GM12873 (cell line): ENCODE measurements at regions not wholly inside any gene's neighbourhood (a gene's known extent, or its start where the extent isn't known, plus 50 kb on each side); places are given as distances from the start of the nearest gene placed in this dataset.

Experiments used
- TF ChIP-seq, protein P1 (sequence below): IDR thresholded peaks from 2 replicates; pipeline ENCODE4 v1.5.1; 2012; ENCODE audit warnings: low read depth, mild to moderate bottlenecking, moderate library complexity, low read length, control low read depth; ENCODE audit not compliant: insufficient read depth; ENCODE audit errors: missing control alignments

DNA sequence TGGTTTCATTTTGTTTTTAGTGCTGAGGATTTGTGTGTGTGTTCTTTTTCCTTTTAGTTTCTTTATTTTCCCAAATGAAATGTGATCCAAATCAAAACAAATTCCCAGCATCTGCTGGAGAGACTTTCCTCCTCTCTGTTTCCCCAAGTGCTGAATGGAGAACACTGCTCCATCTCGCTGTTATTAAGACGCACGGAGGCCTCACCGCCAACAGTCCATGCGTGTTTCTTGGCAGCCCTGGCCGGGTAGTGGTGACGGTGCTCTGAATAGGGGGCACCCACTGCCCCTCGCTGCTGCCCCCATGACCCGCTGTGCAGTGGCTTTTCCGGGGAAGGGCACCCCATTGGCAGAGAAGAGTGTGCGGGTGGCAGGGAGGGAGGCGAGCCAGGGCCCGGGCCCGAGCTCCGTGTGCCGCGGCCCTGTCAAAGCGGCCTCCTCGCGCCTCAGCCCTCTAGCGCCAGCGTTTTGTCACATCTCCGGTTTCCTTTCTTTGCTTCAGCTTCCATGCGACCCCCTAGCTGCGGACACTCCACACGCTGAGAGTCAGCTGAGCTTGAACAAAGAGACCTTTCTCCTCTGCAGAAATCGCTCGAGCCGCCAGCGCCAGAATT, 473.7 kb upstream of the SALL3 start:
- TF ChIP-seq, protein P1, sequence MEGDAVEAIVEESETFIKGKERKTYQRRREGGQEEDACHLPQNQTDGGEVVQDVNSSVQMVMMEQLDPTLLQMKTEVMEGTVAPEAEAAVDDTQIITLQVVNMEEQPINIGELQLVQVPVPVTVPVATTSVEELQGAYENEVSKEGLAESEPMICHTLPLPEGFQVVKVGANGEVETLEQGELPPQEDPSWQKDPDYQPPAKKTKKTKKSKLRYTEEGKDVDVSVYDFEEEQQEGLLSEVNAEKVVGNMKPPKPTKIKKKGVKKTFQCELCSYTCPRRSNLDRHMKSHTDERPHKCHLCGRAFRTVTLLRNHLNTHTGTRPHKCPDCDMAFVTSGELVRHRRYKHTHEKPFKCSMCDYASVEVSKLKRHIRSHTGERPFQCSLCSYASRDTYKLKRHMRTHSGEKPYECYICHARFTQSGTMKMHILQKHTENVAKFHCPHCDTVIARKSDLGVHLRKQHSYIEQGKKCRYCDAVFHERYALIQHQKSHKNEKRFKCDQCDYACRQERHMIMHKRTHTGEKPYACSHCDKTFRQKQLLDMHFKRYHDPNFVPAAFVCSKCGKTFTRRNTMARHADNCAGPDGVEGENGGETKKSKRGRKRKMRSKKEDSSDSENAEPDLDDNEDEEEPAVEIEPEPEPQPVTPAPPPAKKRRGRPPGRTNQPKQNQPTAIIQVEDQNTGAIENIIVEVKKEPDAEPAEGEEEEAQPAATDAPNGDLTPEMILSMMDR = no peak

DNA sequence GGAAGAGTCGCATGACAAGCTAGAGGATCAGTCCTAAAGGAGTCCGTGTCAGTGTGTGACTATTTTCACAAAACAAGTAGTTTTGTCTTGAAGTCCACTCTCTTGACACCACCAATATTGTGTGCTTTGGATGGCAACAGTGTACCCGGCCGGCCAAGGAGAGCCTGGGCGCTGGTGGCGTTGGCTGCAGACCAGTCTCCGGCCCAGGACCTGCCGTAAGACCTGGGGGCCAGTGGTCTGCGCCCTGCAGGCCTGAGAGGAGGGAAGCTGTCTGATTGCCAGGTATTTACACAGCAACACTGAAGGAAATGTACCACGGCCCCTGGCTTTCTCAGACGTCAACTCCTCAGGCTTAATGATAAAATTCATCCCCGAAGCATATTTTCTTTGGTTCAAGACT, 472.4 kb upstream of the SALL3 start:
- TF ChIP-seq, protein P1 = no peak

DNA sequence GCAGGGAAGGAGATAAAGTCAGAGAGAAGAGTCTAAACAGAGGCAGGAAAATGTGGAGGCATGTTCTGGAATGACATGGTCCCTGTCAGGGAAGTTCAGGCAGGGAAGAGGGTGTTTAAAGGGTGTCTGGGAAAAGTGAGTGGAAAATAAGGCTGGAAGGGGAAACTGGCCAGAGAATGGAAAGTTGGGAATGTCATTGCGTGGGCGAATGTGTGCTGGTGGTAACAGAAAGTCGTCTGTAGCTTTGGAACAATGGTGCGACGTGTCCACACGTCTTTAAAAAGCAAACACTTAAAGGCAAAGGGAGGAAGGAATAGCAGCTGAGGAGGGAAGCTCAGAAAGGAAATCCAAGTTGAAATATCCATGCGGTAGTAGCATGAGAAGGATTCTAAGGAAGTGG, 469.5 kb upstream of the SALL3 start:
- TF ChIP-seq, protein P1 = no peak

DNA sequence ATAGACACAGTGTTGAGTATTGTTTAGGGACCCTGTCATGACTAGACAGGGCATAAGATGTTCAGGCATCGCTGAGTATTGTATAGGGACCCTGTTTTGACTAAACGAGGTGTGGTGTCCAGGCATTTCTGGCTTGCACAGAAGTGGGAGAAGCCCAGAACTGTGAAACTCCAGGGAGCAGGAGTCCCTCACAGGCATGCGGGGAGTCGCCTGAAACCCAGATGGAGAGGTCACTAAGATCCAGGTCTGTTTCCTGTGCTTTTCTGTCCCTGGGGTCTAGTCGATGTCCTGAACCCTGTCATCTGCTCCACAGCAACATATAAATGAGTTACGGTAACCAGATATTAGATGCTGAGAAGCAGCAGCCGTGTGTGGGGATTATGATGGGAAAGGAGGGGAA, 469.0 kb upstream of the SALL3 start:
- TF ChIP-seq, protein P1 = no peak

DNA sequence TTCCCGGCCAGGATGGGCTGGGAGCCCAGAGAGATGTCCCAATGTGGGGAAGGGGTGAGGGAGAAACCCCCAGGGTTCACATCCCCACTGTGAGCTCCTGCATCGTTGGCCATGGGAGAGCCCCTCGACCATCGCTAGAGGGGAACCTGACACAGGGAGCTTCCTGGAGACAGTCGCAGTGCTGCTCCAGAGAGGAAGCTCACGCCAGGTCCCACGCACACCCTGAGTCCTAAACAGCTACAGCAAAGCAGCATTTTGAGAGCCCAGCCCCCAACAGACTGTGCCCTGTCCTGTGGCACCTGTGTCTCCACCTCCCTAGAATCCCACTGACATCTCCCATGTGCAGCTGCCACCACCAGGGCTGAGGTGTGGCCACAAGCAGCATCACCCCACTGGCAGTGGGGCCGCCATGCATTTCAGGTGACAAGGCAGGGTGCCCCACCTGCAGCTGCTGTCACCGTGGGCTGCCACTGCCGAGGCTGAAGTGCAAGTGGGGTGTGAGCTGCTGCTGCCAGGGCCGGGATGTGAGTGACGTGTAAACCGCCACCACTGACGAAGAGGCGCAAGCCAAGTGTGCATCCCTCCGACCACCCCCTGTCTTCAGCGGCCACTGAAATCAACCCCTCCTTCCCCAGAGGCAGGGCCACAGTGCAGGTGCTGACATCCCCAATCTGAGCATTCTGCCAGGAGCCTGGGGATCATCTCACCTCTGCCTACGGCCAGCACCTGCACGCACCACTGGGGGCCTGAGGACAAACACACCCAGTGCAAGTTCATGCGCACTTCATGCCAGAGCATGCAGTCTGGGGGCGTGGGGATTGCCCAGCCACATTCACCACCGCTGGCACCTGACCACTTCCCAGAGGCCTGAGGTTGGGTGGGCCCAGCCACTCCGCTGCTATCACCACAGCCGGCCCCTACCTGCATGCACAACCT, 467.7 kb upstream of the SALL3 start:
- TF ChIP-seq, protein P1 = no peak

DNA sequence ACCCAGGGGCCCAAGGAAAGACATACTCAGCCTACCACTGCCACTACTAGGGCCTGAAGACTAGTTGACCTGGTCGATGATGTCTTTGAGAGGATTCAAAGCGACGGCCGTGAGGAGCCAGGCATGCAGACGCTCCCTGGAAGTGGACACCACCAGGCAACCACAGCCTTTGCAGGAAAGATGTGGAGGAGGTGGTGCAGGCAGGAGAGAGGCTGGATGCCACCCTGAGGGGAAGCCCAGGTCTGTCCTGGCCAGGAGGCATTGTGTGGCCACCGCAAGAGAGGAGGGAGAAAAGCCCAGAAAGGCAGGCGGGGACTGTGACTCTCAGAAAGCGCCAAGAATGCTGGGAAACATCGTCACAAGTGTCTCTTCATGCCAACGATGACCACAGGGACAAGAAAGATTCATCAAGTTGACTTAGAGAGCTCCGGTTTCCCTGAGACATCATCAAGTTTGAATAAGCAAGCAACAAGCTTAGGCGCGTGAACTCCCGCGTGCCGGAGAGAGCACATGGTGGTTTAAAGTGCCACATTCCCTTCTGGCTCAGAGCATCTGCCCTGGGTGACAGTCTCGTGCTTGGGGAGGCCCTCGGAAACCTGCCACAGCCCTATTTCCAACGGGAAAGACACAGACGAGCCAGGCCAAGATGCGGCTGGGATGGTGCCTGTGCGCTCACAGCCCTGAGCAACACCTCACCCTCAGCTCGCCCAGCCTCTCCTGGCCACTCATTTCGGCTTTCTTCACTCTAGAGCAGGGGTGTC, 464.5 kb upstream of the SALL3 start:
- TF ChIP-seq, protein P1 = no peak

DNA sequence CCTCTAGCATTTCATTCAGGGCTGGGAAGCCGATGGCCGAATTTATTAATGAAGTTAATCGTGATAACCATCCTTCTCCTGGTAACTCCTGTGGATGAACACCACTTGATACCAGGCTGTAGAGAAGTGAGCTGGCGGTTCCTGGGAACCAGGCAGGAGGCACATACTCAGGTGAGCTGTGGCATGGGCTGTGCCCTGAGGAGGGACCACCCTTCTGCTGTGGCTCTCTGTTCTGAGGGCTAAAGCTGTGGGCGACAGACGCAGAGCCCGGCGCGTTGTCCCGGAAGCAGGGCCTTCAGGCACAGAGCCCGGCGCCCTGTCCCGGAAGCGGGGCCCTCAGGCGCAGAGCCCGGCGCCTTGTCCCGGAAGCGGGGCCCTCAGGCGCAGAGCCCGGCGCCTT, 462.3 kb upstream of the SALL3 start:
- TF ChIP-seq, protein P1 = no peak
